ENCODE measurements at regions not wholly inside any gene's neighbourhood (a gene's known extent, or its start where the extent isn't known, plus 50 kb on each side); places are given as distances from the start of the nearest gene placed in this dataset.

DNA sequence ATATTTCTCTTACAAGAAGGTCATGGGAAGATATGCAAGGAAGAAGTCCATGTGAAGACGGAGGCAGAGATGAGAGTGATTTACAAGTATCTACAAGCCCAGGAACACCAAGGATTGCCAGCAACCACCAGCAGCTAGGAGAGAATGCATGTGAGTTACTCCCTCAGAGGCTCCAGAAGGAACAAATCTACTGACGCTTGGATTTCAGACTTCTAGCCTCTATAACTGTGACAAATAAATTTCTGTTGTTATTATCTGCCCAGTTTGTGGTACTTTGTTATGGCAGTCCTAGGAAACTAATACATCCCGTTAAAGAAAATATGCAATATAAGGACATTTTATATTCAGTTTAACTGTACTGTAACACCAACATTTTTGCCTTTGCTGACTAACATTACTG is 283.9 kb downstream of the BCHE start:
- H3K9me1 ChIP-seq (ENCODE audit: control insufficient read depth, insufficient read depth, low read length), result no peaks in the 10 kb centered on the region
- ChIA-PET CTCF (ENCODE audit: low intra/inter-chr PET ratio) (no interaction called here), POLR2A (no interaction called here)
- no peak overlapping the region for H3K4me3 ChIP-seq
- H3K9me3 ChIP-seq (replicated peaks; ENCODE audit: control insufficient read depth, insufficient read depth, low read depth, low read length), result no peaks in the 10 kb centered on the region
- DNase-seq (ENCODE audit: extremely low read depth in 1 of 4, low spot score in 3 of 4) (no peak), ATAC-seq (no peak), FAIRE-seq (no peak)
- no peaks in the 10 kb centered on the region for H3K4me1 ChIP-seq (replicated peaks in 1 of 2; ENCODE audit: control insufficient read depth in 2 of 2, insufficient read depth in 2 of 2, low read length in 2 of 2)
- H4K20me1 ChIP-seq (replicated peaks; ENCODE audit: control insufficient read depth, insufficient read depth, low read length), result no peaks in the 10 kb centered on the region
- in situ Hi-C loops (cut with MboI), result no loop called here
- no peak overlapping the region for H3K4me2 ChIP-seq (ENCODE audit: insufficient read depth, low read length)
- no peaks in the 10 kb centered on the region for H3K36me3 ChIP-seq (ENCODE audit: control insufficient read depth, insufficient read depth, low read length)
- intact Hi-C loops (cut with micrococcal nuclease), result no loop called here
- H3K79me2 ChIP-seq (ENCODE audit: control insufficient read depth, insufficient read depth, low read length), result no peaks in the 10 kb centered on the region
- H3K27ac ChIP-seq (ENCODE audit: extremely low read depth, low read depth, low read length), result no peak overlapping the region
- WGBS (ENCODE audit: insufficient coverage, low coverage, missing lambda C conversion rate), result 0% methylated on average over 3 of the region's 3 CpGs
- no peak overlapping the region for H3K9ac ChIP-seq (ENCODE audit: insufficient read depth in 1 of 2, low read depth in 2 of 2, low read length in 2 of 2)
- BruUV-seq (replicated peaks), result no TSS peak
- no peak overlapping the region for H2AFZ ChIP-seq (ENCODE audit: low read depth, low read length)
- no peaks in the 10 kb centered on the region for H3K27me3 ChIP-seq (ENCODE audit: control insufficient read depth in 2 of 2, insufficient read depth in 2 of 2, low read length in 2 of 2)
- TF ChIP-seq ZSCAN29 (IDR thresholded peaks at IDR 0.05) (no peak), ZNF699 (CRISPR knock-in tag; IDR thresholded peaks at IDR 0.05; ENCODE audit: insufficient replicate concordance) (no peak), ZNF175 (CRISPR knock-in tag; IDR thresholded peaks at IDR 0.05; ENCODE audit: low read depth) (no peak), TRIM28 (IDR thresholded peaks at IDR 0.05) (no peak), ZNF133 (CRISPR knock-in tag; IDR thresholded peaks at IDR 0.05) (no peak), ZNF12 (CRISPR knock-in tag; IDR thresholded peaks at IDR 0.05) (no peak), ZNF311 (CRISPR knock-in tag; IDR thresholded peaks at IDR 0.05) (no peak), NFXL1 (CRISPR knock-in tag; IDR thresholded peaks at IDR 0.05) (no peak), ATF1 (CRISPR knock-in tag; IDR thresholded peaks at IDR 0.05) (no peak), ATF1 (tag; IDR thresholded peaks at IDR 0.05) (no peak), CCAR2 (IDR thresholded peaks at IDR 0.05; ENCODE audit: low read depth, low read length) (no peak), SRSF7 (optimal IDR thresholded peaks at IDR 0.05; ENCODE audit: low read depth, low read length) (no peak), ZC3H11A (IDR thresholded peaks at IDR 0.05; ENCODE audit: low read depth, low read length) (no peak), ZBTB9 (CRISPR knock-in tag; IDR thresholded peaks at IDR 0.05) (no peak), ZEB2 (IDR thresholded peaks at IDR 0.05) (no peak)
- TF ChIP-seq, protein P1, sequence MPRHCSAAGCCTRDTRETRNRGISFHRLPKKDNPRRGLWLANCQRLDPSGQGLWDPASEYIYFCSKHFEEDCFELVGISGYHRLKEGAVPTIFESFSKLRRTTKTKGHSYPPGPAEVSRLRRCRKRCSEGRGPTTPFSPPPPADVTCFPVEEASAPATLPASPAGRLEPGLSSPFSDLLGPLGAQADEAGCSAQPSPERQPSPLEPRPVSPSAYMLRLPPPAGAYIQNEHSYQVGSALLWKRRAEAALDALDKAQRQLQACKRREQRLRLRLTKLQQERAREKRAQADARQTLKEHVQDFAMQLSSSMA (CRISPR knock-in tag; IDR thresholded peaks at IDR 0.05), result no peak
- TF ChIP-seq, protein P2, sequence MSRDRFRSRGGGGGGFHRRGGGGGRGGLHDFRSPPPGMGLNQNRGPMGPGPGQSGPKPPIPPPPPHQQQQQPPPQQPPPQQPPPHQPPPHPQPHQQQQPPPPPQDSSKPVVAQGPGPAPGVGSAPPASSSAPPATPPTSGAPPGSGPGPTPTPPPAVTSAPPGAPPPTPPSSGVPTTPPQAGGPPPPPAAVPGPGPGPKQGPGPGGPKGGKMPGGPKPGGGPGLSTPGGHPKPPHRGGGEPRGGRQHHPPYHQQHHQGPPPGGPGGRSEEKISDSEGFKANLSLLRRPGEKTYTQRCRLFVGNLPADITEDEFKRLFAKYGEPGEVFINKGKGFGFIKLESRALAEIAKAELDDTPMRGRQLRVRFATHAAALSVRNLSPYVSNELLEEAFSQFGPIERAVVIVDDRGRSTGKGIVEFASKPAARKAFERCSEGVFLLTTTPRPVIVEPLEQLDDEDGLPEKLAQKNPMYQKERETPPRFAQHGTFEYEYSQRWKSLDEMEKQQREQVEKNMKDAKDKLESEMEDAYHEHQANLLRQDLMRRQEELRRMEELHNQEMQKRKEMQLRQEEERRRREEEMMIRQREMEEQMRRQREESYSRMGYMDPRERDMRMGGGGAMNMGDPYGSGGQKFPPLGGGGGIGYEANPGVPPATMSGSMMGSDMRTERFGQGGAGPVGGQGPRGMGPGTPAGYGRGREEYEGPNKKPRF (IDR thresholded peaks at IDR 0.05; ENCODE audit: low read depth, low read length), result no peak
- TF ChIP-seq, protein P3, sequence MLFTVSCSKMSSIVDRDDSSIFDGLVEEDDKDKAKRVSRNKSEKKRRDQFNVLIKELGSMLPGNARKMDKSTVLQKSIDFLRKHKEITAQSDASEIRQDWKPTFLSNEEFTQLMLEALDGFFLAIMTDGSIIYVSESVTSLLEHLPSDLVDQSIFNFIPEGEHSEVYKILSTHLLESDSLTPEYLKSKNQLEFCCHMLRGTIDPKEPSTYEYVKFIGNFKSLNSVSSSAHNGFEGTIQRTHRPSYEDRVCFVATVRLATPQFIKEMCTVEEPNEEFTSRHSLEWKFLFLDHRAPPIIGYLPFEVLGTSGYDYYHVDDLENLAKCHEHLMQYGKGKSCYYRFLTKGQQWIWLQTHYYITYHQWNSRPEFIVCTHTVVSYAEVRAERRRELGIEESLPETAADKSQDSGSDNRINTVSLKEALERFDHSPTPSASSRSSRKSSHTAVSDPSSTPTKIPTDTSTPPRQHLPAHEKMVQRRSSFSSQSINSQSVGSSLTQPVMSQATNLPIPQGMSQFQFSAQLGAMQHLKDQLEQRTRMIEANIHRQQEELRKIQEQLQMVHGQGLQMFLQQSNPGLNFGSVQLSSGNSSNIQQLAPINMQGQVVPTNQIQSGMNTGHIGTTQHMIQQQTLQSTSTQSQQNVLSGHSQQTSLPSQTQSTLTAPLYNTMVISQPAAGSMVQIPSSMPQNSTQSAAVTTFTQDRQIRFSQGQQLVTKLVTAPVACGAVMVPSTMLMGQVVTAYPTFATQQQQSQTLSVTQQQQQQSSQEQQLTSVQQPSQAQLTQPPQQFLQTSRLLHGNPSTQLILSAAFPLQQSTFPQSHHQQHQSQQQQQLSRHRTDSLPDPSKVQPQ (CRISPR knock-in tag; IDR thresholded peaks at IDR 0.05; ENCODE audit: borderline replicate concordance), result no peak
